Motor neuron (in vitro differentiated cells): ENCODE measurements at regions not wholly inside any gene's neighbourhood (a gene's known extent, or its start where the extent isn't known, plus 50 kb on each side); places are given as distances from the start of the nearest gene placed in this dataset.

Experiments used
- ATAC-seq, 8 experiments: fragments of 200-7000 bp; cut with Tn5 transposase; replicated peaks in 6 of 8; 2 replicates each; pipeline ENCODE4 v1.8.0; 2021; ENCODE audit warnings: mild to moderate bottlenecking in 8 of 8, moderate library complexity in 8 of 8
- H3K27ac ChIP-seq, 2 donors: fragments of 250-450 bp; sonication (Bioruptor Pico); 2 replicates each; pipeline ENCODE4 v1.9.0; 2021; ENCODE audit warnings: antibody characterized with exemption in 2 of 2, mild to moderate bottlenecking in 2 of 2, moderate library complexity in 1 of 2
- H3K4me1 ChIP-seq, 2 donors: fragments of 250-450 bp; sonication (Bioruptor Pico); replicated peaks in 1 of 2; 2 replicates each; pipeline ENCODE4 v1.6.1; 2021; ENCODE audit warnings: antibody characterized with exemption in 2 of 2, mild to moderate bottlenecking in 2 of 2, moderate library complexity in 1 of 2
- H3K4me3 ChIP-seq, 5 donors: fragments of 250-450 bp; sonication (Bioruptor Pico); 2 replicates each; pipeline ENCODE4 v1.9.0; 2021; ENCODE audit warnings: antibody characterized with exemption in 5 of 5, mild to moderate bottlenecking in 5 of 5, moderate library complexity in 4 of 5
- WGBS, 10 experiments: fragments of 450-650 bp; shearing (Covaris generic); methylation state at CpG; one replicate each; pipeline ENCODE4 v1.0.0; 2022; 5-methylcytosine and 5-hydroxymethylcytosine counted together
- in situ Hi-C, 9 experiments: fragments of 400-800 bp; cut with MboI; loops; one replicate each; pipeline ENCODE4 v1.15.0; 2021; ENCODE audit warnings: low sequenced_read_pairs in 9 of 9, low pct_unique_long_range_greater_than_20kb in 2 of 9; ENCODE audit not compliant: unreplicated experiment in 9 of 9

DNA sequence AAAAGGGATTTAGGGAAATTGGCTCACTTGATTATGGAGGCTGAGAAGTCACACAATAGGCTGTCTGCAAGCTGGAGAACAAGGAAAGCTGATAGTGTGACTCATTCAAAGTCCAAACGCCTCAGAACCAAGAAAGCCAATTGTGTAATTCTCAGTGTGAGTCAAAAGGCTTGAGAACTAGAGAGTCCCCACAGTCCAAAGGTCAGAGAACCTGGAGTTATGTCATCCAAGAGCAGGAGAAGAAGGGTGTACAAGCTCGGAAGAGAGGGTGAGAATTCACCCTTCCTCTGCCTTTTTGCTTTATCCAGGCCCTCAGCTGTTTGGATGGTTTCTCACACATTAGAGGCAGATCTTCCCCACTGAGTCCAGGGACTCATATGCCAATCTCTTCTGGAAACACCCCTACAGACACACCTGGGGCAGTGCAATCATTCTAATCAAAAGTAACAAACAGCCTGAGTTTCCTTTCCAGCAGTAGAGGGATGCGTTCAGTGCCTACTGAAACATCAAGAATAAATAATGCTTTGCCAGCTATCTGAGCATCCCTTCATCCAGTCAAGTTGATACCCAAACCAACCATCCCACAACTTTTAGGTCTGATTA, 271.5 kb downstream of the SATB1 start:
- in situ Hi-C loops, result no loop called here
- ATAC-seq, result peak in 7 of 8 experiments; percentile 29 to 97 (median 56)
- 20 to 100% (median 46%) methylated on average over 1 to 2 of the region's 3 CpGs; no CpG with 5 or more reads in 2 of the 10 experiments for WGBS, 10 experiments

DNA sequence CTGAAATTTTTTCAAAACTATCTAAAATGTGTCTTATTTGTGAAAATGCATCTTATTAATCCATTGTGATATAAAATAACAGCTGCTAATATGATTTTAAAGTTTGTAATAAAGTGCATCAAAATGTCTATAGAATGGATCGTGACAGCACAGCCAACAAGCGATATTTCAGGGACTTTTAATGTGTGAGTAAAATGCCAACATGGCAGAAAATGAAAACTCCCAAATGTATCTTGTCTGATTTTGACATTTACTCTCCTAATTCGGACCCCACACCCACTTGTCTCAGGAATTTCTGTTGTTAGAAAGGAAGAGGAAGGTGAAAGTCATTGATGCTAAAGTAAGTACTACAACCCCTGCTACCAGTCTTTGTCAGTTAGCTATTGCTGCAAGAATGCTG, 273.9 kb downstream of the SATB1 start:
- WGBS, 10 experiments, result 68 to 100% (median 89%) methylated on average over 2 to 3 of the region's 3 CpGs
- no peak overlapping the region for H3K4me3 ChIP-seq
- in situ Hi-C loops, result no loop called here
- H3K4me1 ChIP-seq, result no peaks in the 10 kb centered on the region
- H3K27ac ChIP-seq, result no peak overlapping the region
- ATAC-seq, result no peak

More for the DNA sequence above, 271.5 kb downstream of the SATB1 start:
- H3K4me3 ChIP-seq, result no peak overlapping the region
- H3K4me1 ChIP-seq, result no peaks in the 10 kb centered on the region
- H3K27ac ChIP-seq, result no peak overlapping the region

DNA sequence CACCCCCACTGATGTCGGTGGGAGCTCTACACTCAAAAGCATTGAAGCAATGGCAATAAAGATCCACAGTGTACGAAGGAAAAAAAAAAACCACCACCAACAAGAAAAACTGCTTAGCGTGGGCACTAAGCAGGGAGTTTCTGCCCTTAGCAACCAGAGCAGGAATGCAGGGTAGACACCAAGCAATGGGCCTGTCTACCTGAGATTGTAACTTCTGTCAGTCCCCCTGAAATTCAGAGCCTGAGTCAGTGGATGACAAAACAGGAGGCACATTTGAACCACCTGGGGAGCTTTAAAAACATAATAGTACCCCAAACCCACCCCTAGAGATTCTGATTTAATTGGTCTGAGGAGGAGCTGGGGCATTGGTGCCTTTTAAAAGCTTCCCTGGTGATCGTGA, 275.2 kb downstream of the SATB1 start:
- in situ Hi-C loops, result no loop called here
- Histone ChIP-seq H3K27ac (no peak overlapping the region), H3K4me3 (no peak overlapping the region), H3K4me1 (no peaks in the 10 kb centered on the region)
- WGBS, 10 experiments, result 13 to 92% (median 80%) methylated on average over 1 to 3 of the region's 4 CpGs; no CpG with 5 or more reads in 1 of the 10 experiments
- no peak for ATAC-seq

DNA sequence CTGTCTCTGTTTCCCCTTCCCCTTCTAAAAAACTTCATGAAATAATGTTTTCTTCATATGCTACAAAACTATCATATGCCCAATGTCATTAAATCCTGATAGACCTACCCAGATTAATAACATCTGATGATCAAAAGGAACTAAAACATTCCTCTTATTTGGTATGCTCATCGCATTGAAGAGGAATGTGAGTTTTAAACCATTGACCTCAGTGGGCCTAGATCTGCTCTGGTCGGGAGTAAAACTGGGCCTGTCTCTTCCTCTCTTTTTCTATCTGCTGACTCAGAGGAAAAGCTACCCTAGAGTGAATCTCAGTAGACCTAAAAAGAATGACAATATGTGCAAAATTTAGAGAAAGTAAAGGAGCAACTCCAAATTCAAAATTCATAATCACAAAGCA, 275.8 kb downstream of the SATB1 start:
- Histone ChIP-seq H3K27ac (no peak overlapping the region), H3K4me1 (no peaks in the 10 kb centered on the region), H3K4me3 (no peak overlapping the region)
- in situ Hi-C loops, result no loop called here
- 17 to 100% (median 60%) methylated on average over 1 to 2 of the region's 2 CpGs; no CpG with 5 or more reads in 1 of the 10 experiments for WGBS, 10 experiments
- peak in 1 of 8 experiments; percentile 40 for ATAC-seq

DNA sequence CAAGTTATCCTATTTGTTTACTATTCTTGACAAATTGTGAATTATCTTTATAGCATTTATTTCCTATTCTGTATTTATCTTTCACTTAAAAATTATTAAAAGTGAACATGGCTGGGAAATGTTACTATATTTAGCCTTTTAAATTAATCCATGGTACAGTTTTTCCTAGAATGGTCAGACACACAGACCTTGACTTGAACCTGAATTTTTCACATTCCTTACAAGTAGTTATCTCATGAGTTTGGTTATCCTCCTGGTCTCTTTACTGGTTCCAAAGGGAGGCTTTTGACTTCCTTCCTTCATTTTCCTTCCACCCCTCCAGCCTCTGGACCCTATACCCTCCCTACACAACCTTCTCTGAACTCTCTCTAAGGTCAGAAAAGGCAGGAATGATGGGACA, 280.6 kb downstream of the SATB1 start:
- no peak for ATAC-seq
- Histone ChIP-seq H3K4me1 (no peaks in the 10 kb centered on the region), H3K4me3 (no peak overlapping the region), H3K27ac (no peak overlapping the region)
- in situ Hi-C loops, result no loop called here

DNA sequence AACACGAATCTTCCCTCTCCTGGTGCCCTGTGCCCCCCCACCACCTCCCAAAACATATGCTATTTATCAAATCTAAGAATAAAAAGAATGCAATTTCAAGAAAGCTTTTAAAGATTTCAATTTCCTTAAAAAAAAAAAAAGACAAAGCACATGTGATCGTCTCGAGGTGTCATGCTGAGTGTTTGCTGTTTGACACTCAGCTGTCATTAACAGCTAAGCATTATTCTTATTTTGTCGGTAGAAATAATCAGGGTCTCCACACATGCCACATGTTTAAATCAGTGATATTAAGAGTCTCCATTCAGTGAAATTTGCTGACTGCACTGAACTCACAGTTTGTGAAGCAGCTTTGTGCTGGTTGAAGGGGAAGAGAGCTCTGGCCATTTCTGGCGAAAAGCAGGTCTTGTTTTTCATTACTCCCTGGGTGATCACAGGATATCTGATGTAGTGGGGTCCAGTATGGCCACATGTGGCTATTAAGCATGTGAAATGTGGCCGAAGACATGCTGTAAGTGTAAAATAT, 281.8 kb downstream of the SATB1 start:
- no peak overlapping the region for H3K27ac ChIP-seq
- WGBS, 10 experiments, result 44 to 96% (median 85%) methylated on average over 3 to 6 of the region's 6 CpGs; no CpG with 5 or more reads in 1 of the 10 experiments
- in situ Hi-C loops, result no loop called here
- no peak overlapping the region for H3K4me3 ChIP-seq
- no peak for ATAC-seq
- no peaks in the 10 kb centered on the region for H3K4me1 ChIP-seq

DNA sequence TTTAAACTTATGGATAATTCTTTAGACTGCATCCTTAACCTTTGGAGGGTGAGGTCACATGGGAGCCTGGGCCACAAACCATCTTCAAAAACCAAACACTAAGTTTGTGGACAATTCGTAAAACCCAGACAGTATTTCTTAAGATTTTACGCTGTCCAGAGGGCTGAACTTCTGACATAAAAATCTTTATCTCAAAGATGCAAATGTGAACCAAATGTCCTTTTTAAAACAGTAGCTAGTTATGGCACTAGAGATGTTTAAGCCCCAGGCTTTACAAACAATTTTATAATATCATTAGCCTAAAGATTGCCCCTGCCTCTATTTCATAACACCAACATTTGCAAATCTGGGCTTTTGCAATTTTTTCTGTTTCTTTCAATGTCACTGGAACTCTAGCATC, 287.2 kb downstream of the SATB1 start:
- in situ Hi-C loops, result no loop called here
- 50 to 100% (median 92%) methylated on average over 1 to 2 of the region's 2 CpGs; no CpG with 5 or more reads in 2 of the 10 experiments for WGBS, 10 experiments
- ATAC-seq, result peak in 2 of 8 experiments; percentile 12 to 29
- no peak overlapping the region for H3K27ac ChIP-seq
- peaks cover 8% of the 10 kb centered on the region in 2 donors for H3K4me1 ChIP-seq
- H3K4me3 ChIP-seq, result no peak overlapping the region

DNA sequence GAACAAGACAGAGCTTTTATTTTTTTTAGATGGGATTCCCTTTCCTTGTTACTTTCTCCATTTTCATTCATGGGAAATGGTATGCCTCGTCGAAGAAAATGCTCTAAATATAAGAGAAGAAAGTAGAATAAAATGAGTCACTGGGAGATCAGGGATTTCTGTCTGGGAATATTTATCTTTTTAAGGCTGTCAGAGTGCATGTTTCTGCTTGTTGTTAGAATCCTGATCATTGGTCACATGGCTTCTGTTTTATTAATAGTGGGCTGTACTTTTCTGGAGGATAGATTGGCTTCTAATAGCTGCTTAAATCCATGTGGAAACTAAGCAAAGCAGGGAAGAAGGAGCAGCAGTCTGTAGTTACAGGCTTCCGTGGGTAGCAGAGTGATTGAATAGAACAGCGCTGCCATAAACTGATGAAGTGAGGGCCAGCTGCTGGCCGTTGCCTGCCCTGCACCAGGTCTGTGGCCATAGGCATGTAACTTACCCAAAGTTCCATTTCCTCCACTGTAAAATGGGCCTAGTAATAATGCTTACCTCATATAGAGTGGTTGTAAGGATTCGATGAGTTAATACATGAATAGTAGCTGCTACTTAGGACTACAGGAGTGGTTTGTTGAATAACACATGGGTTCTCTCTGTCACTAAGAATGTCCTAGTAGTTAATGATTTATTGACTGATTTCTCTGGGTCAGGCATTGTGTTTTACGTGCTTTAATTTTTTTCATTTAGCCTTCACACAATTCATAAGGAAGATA, 289.9 kb downstream of the SATB1 start:
- Histone ChIP-seq H3K27ac (no peak overlapping the region), H3K4me1 (peaks cover 8% of the 10 kb centered on the region in 2 donors), H3K4me3 (no peak overlapping the region)
- 0 to 100% (median 53%) methylated on average over 1 to 7 of the region's 7 CpGs for WGBS, 10 experiments
- in situ Hi-C loops, result no loop called here
- peak in 5 of 8 experiments; percentile 81 to 95 (median 89) for ATAC-seq

DNA sequence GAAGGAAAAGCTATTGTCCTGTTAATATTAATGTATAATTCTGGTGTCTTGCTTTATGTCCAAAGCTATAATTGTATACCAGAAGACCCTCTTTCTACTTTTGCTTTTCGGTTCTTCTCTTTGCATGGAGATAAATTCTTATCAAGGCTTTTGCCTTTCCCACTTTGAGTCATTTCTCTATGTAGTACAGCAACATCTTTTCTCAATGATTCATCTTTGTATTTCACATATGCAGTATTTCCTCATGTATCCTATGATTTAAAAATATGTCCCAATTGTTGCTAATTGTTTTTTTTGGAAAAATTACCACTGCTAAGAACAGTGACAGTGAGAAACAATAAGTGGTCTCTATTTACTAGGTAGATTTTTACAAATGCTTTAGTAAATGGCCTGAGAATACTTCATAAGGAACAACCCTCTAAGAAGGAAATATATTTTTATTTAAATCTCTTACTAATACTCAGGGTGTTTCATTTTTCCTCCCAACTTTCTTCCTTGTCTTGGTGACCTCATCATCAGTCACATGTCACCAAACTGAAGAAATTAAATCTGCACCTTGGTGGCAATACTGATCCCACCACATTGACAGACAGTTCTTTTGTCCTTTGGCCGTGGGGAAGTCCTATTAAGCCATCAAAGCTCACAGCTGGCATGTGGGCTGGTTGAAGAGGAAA, 290.6 kb downstream of the SATB1 start:
- WGBS, 10 experiments, result 0 to 100% (median 51%) methylated on average over 1 to 2 of the region's 2 CpGs
- H3K27ac ChIP-seq, result no peak overlapping the region
- H3K4me1 ChIP-seq, result peaks cover 8% of the 10 kb centered on the region in 2 donors
- ATAC-seq, result peak in 7 of 8 experiments; percentile 52 to 69 (median 59)
- no peak overlapping the region for H3K4me3 ChIP-seq
- in situ Hi-C loops, result no loop called here

DNA sequence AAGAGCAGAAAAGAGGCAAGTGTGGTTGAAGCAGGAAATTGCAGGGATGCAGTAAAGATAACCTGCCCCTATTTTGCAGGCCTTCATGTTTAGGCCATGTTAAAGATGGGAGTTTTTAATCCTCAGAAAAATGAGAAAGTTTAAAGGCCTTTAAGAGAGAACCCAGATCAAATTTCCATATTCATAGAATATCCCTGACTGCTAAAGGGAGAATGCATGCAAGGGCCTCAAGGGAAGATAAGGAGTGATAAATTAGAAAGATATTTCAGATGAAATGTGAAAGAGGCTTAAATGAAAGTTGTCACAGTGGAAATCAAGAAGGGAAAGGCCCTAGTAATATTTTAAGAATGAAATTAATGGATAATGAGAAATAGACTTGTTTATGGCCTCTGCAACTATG, 292.1 kb downstream of the SATB1 start:
- ATAC-seq, result peak in 2 of 8 experiments; percentile 56 to 77
- in situ Hi-C loops, result no loop called here
- Histone ChIP-seq H3K27ac (no peak overlapping the region), H3K4me1 (peaks cover 10 to 11% of the 10 kb centered on the region in 2 donors), H3K4me3 (no peak overlapping the region)

DNA sequence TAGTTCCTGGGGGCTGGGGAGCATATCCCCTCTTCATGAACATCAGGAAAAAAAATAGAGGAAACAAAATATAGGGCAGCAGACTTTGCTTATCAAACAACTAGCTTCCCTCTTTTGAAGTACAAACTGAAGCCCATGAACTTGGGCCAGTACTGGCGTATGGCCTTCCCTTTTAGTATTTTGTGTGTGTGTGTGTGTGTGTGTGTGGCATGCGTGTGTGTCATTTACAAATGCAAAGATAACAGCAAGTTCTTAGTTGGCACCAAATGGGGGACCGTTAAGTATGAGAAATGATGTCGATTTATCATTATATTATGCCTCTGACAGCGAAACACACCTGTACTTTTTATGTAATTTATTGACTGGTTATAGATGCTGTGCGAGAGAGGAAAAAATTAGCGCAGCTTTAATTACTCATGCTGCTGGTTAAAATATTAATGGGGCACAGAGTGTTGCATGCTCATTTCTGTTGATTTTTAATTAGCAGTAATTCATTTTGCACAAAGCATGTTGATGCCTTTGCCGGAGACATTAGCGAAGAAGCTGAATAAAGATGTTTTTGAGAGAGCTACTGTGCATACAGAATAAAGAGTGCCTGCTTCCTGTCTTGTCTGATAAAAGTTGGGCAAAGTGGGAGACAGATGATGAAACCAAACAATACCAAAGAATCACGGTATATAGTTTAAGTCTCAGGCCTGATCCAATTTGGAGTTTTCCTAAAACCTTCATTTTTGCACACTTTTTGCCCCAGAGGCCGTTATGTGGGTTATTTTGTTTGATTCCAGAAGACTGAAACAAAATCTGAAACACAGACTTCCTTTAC, 297.1 kb downstream of the SATB1 start:
- in situ Hi-C loops, result no loop called here
- Histone ChIP-seq H3K4me3 (no peak overlapping the region), H3K27ac (no peak overlapping the region), H3K4me1 (peaks cover 4 to 8% of the 10 kb centered on the region in 2 donors)
- peak in 2 of 8 experiments; percentile 28 to 46 for ATAC-seq
- 81 to 100% (median 86%) methylated on average over 3 to 10 of the region's 11 CpGs for WGBS, 10 experiments

DNA sequence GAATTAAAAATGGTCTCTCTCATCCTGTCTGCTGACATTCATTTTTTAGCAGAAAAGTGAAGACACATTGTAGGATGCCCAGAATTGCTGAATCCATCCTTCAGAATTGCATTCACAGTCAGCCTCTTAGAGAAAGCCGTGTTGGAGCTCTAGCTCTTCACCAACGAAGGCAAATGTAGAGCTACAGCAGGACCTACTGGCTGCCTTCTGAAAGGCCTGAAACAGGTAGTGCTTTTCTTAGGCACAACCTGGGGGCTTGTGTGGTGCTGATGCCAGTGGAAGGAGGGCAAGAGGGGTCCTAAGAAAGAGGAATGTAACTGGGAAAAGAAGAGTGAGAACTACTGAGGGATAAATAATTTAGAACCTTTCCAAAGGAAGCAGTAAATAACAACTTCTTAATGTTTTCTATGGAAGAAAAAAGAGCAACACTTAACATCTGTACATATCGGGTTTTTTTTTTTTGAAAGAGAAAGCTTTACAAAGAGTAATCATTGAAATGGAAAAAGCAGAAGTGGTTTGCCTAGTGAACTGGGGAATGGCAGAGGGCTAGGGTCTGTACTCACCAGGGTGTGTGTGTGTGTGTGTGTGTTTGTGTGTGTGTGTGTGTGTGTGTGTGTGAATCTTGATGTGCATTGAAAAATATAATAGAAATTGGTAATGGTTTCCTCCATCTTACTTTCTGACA, 297.8 kb downstream of the SATB1 start:
- in situ Hi-C loops, result no loop called here
- 67 to 100% (median 83%) methylated on average over 1 to 3 of the region's 3 CpGs; no CpG with 5 or more reads in 2 of the 10 experiments for WGBS, 10 experiments
- Histone ChIP-seq H3K27ac (no peak overlapping the region), H3K4me3 (no peak overlapping the region), H3K4me1 (peaks cover 4 to 8% of the 10 kb centered on the region in 2 donors)
- no peak for ATAC-seq
